ENCODE measurements at regions not wholly inside any gene's neighbourhood (a gene's known extent, or its start where the extent isn't known, plus 50 kb on each side); places are given as distances from the start of the nearest gene placed in this dataset.

DNA sequence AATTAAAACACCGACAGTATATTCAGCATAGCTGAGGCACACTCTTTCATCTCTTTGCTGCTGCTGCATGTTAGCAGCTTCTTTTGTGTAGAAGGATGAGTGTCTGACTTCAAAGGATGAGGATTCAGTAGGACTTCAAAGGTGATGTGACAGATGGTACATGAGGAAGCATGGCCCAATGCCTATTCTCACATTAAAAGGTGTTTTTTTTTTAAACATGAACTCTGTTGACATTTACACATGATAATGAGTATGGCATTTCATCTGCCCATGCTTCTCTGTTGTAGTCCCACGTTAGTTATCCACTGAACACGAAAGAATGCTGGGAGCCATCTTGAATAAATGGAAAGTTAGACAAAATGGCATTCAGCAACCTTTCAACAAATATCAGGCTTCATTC lies 1950.8 kb upstream of the PIK3C3 start:
- no peak for ATAC-seq (ENCODE audit: poor library complexity)
- DNase-seq = no peak
- intact Hi-C loops (cut with DNase I) = no loop called here

DNA sequence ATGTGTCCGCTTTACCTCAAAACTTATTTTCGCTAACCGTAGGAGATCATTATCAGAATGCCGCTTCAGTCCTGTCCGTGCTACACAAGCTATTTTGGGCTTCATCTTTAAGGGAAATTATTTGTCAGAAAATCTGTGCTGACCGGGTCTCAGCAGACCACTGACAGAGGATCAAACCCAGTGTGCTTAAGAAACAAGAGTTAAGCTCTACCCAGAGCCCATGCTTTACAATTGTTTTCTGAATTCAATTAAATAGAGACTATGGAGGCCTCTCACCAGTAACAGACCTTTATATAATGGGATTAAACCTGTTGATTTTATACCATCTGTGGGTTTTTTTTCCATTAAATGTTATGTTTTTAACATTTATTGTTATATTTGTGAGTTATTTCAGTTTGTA lies 1956.7 kb upstream of the PIK3C3 start:
- DNase-seq (no peak), ATAC-seq (ENCODE audit: poor library complexity) (no peak)
- intact Hi-C loops (cut with DNase I) = no loop called here

DNA sequence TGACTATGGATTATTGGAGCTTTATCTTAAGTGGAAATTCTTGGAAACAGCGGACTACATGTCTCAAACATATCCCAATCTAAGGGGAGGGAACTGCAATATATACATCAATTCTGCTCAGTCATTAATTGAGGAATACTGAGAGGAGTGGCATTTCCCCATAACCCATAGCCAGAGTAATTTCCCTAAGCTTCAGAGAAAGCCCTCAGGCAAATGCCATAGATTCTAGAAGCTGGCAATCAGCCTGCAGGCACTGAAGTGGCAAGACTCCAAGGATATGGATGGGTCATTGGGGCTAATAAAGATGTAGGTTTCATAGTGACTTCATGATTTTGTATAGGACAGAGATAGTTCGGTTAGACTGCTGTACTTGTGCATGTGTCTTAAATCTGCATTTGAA lies 1960.5 kb upstream of the PIK3C3 start:
- DNase-seq (no peak), ATAC-seq (ENCODE audit: poor library complexity) (no peak)
- intact Hi-C loops (cut with DNase I) = no loop called here

DNA sequence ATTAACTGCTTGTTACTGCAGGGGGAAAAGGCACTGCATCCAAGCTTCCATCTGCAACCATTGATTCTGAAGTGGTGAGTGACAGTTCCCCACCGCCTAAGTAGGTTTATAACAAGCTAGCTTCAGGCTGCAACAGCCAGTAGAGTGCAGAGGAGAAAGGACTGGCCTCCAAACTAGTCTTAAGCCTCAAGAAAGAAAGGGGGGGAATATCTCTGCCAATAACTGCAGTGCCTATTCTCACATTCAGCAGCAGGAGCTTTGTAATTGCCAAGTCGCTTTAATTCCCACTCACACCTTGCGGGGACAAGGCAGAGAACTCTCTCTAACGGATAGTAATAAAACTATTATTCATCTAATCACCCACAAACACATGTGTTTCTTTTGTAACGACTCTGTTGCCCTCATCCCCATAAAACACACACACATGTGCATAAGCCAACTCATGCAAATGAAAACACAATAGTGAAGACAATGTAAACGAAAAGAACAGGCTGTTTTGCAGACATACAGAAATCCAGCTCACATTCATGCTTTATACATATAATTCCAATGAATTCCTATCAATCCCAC lies 1963.3 kb upstream of the PIK3C3 start:
- intact Hi-C loops (cut with DNase I) = no loop called here
- ATAC-seq (ENCODE audit: poor library complexity) (no peak), DNase-seq (no peak)

DNA sequence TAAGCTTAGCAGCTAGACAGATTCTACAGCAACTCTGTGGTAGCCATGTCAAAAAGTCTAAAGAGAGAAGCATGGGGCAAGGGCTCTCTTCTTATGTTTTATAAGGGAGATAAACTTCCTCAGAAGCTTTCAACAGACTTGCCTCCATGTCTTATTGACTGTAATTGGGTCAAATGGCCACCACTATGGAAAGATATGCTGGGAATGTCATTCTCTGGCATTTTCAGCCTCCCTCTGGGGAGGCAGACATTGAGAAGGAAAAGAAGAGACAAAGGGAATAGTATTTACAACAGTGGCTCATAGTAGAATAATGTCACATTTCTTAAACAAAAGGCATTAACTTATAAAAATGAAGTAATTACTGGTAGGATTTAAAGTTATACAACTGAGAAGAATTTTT lies 1964.5 kb upstream of the PIK3C3 start:
- intact Hi-C loops (cut with DNase I) = no loop called here
- no peak for DNase-seq
- no peak for ATAC-seq (ENCODE audit: poor library complexity)

DNA sequence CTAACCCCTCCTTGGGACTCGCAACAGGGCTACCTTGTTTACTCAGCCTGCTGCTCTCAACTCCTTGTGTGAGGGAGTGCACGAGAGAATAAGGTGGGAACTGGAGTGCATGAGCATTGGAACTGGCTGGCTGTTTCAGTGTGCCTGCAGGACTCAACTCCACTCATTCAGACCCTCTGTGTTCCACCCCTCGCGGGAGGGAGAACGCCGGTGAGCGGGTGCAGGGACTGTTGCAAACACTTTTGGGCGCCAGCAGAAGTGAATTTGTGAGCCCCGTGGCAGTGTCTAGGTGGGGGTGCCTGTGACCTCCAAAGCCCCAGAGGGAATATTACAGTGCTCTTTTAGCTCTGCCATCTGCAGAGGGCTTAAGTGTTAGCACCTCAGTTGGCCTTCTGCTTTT lies 1978.3 kb upstream of the PIK3C3 start:
- intact Hi-C loops (cut with DNase I) = no loop called here
- ATAC-seq (ENCODE audit: poor library complexity) (no peak), DNase-seq (no peak)

DNA sequence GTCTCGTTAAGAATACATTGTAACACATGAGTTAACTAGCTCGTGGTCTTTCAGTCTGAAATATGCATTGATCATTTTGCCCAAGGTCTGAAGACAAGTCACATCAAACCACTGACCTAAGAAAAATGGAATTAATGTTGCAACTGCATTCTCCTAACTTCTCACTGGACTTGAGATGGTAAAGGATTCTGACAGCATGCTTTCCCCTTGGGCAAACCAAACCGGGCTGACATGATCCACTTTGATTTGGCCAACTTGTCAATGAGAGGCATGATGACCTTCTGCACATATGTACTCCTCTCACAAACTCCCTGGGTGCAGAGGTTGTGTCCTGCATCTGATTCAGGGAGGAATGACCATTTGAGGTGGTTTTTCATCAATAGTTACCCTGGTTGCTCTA lies 1982.5 kb upstream of the PIK3C3 start:
- no peak for ATAC-seq (ENCODE audit: poor library complexity)

DNA sequence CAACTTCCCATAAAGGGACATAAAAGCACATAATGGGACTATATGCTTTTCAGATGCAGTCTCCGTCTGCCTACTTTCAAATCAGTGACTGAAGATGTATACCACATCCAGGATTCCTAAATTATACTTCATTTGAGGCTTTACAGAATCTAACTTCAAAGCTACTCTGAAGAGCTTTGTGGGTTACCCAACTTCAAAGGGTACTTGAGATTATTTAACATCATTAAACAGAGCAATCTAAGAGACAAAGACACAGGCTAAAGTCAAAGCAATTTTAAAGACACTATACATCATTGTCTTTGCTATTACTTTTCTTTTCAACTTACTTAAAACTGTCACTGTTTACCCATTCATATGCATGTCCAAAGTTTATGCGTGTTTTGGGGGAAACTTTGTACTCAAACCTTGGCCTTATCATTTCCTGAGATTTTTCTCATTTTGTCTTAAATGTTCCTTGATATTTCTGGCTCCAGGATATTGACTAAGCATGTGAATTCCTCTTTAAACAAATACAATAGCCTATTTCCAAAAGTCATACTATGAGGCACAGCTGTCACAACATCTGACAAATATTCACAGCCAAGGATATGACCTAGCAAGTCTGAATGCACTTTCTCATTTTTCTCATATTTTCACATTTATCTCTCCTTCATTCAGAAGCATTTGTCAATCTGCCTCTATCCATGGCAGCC lies 1985.1 kb upstream of the PIK3C3 start:
- DNase-seq = no peak
- intact Hi-C loops (cut with DNase I) = no loop called here
- ATAC-seq (ENCODE audit: poor library complexity) = no peak

More for the DNA sequence above, 1982.5 kb upstream of the PIK3C3 start:
- intact Hi-C loops (cut with DNase I) = no loop called here
- no peak for DNase-seq

DNA sequence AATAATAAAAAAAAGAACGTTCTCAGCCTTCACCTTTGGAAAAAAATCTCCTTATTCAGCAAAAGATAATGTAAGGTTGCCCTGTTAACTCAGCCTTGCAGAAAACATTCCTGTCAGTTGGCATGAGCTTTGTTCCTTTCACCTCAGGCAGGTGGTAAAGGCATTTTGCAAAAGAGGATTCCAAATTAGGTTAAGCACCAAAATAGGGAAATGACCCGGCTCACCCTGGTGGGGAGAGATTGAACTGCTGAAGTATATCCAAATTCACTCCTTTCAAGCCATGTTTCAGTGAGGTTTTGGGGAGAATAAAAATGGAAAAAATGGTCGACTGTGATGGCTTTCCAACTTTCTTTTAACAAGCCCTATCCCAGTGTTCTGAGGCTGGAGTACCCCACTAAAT lies 1988.8 kb upstream of the PIK3C3 start:
- intact Hi-C loops (cut with DNase I) = no loop called here

DNA sequence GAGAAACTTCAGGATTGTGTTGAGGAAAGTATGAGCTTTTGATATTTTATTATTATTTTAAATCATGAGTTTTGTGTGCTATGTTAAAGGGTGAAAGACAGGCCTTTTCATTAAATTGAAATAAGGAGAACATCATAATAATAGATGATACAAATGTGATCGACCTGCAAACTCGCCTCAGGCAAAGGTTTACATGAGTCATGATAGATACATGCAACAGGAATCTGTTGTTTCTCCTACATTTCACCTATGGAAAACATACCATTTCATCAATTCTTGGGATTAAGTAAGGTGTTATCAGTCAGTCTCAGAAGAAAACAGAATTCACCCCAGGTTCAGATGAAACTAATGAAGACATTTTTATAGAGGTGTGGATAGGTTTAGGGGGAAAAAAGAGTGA lies 1992.5 kb upstream of the PIK3C3 start:
- intact Hi-C loops (cut with DNase I) = no loop called here

More for the DNA sequence above, 1988.8 kb upstream of the PIK3C3 start:
- DNase-seq = no peak
- no peak for ATAC-seq (ENCODE audit: poor library complexity)

DNA sequence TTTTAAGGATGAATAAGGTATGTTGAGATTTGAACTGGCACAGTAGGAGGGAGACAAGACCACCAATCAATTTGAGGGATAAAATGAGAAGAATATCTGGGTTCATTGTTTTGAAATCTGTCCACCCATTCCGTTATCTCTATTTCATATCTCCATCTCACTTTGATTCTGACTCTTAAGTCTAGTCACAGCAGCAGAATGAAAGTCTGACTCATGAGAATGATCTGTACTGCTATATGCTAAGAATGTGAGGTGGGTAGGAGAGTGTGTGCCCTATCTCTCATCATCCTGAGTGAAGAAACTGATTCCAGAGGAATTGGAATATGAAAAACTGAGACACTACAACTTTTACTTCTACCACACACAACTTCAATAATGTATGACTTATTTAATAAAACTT lies 1994.5 kb upstream of the PIK3C3 start:
- intact Hi-C loops (cut with DNase I) = no loop called here
- ATAC-seq (ENCODE audit: poor library complexity) (no peak), DNase-seq (no peak)

More for the DNA sequence above, 1992.5 kb upstream of the PIK3C3 start:
- ATAC-seq (ENCODE audit: poor library complexity) (no peak), DNase-seq (no peak)

DNA sequence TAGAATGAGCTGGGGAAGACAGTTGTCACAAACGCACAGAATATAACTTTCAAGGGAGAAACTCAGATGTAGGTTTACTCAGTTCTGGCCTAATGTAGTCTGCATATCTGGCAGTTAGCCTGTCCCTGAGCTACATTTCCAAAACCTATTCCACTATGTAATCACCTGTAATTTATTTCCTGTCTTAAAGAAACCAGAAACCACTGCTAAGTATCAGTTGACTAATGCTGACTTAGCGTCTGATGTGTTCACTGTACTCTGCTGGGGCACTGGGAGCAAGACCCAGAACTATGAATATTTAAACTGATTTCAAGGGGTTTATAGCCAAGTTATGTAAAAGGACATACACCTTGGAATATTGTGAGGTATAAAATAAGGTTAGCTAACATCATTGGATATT lies 1995.2 kb upstream of the PIK3C3 start:
- intact Hi-C loops (cut with DNase I) = no loop called here
- ATAC-seq (ENCODE audit: poor library complexity) (no peak), DNase-seq (no peak)

DNA sequence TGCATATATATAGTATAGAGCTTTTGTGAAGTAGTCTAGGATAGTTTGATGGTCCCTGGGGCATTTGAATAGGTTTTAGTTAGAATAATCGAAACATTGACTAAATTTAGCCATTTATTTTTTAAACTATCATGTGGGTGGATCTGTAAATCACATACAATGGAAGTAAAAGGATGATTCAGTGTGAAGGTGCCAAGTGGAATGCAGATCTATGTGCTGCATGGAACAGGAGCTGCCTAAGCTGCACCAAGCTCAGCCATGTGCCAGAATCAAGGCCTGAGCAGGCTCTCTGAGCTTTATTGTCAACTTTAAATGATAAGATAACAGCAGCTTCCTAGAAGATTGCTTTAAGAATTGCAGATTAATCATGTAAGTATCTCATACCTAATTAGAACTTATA lies 1996.2 kb upstream of the PIK3C3 start:
- DNase-seq = no peak
- ATAC-seq (ENCODE audit: poor library complexity) = no peak
- intact Hi-C loops (cut with DNase I) = no loop called here

DNA sequence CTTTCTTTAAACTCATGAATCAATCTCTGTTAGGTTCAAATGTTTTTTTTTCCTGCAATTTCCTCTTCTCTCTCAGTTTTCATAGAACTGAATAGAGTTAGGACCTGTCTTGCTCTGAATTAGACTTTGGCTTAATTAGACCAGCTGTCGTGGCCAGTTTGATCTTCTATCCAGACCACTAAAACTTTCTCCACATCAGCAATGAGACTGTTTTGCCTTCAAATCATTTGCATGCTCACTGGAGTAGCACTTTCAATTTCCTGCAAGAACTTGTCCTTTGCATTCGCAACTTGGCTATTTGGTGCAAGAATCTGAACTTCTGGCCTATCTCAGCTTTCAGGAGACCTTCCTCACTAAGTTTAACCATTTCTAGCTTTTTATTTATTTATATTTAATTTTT lies 2002.2 kb upstream of the PIK3C3 start:
- no peak for ATAC-seq (ENCODE audit: poor library complexity)
- intact Hi-C loops (cut with DNase I) = no loop called here
- DNase-seq = no peak

DNA sequence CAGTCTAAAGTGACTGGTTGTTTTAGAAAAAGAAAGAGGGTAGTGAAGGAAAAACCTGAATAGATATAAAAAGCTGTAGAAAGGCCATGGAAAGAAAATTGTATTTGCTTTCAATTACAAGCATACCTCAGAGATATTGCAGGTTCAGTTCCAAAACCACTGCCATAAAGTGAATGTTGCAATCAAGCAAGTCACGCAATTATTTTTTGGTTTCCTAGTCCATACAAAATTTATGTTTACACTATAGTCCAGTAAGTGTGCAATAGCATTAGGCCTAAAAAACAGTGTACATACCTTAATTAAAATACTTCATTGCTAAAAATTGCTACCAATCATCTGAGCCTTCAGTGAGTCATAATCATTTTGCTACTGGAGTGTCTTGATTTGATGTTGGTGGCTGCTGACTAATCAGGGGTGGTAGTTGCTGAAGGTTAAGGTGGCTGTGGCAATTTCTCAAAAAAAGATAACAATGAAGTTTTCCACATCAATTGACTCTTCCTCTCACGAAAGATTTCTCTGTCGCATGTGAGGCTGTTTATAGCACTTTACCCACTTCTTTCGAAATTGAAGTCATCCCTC lies 2003.8 kb upstream of the PIK3C3 start:
- DNase-seq (no peak), ATAC-seq (ENCODE audit: poor library complexity) (no peak)
- intact Hi-C loops (cut with DNase I) = no loop called here

DNA sequence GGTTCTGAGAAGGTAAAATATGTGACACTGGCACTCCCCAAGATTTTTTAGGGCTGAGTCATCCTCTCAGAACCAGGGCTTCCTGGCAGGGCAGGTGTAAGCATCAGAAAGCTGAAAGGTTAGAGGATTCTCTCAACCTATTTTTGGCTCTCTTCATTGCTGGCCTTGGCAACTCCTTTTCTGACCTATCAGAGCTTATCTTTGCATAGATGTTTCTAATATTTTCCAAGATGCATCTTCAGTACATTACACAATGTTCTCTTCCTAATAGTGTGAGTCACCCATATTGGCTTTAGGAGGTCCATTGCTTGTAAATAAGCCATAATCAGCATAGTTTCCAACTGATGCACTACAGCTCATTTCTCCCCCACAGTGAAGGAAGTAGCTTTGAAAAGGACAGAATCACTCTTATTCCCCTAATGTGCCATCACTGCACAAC lies 2008.4 kb upstream of the PIK3C3 start:
- intact Hi-C loops (cut with DNase I) = no loop called here
- ATAC-seq (ENCODE audit: poor library complexity) (no peak), DNase-seq (no peak)

DNA sequence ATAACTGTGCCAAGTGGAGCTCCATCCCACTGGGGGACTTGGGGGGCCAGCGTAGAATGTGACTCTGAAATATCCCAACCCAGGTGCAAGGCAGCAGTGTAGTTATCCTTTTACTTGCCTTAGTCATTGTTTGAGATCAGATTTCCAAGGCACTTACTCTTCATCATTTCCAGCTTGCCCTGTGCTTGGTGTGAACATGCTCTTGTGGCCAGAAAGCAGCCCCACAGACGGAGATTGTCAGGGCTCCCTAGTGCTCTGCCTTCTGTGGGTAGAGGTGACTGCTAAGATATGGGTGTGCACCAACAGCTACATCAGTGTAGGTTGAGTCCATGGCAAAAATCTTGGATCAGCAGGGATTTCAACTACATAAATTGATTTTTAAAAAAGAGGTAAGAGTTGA lies 2010.0 kb upstream of the PIK3C3 start:
- intact Hi-C loops (cut with DNase I) = no loop called here
- no peak for DNase-seq
- no peak for ATAC-seq (ENCODE audit: poor library complexity)

DNA sequence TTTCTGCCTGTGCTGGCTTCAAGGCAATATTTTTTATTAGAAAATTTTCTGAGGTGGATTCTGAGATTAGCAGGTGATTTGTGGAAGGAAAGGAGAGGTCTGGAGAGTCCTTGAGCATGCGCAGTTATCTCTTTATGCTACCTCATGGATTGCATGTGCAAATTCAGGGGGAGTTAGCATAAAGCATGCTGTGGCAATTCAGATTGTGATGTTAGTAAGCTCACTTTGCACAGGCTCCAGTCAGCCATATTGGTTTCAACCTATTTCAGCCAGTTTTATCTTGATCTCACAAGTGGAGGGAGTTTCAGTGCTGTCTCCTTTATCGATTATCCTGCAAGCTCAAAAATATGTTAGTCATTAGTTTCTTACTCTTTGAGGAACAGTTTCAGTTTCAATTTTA lies 2012.3 kb upstream of the PIK3C3 start:
- DNase-seq (no peak), ATAC-seq (ENCODE audit: poor library complexity) (no peak)
- intact Hi-C loops (cut with DNase I) = no loop called here

DNA sequence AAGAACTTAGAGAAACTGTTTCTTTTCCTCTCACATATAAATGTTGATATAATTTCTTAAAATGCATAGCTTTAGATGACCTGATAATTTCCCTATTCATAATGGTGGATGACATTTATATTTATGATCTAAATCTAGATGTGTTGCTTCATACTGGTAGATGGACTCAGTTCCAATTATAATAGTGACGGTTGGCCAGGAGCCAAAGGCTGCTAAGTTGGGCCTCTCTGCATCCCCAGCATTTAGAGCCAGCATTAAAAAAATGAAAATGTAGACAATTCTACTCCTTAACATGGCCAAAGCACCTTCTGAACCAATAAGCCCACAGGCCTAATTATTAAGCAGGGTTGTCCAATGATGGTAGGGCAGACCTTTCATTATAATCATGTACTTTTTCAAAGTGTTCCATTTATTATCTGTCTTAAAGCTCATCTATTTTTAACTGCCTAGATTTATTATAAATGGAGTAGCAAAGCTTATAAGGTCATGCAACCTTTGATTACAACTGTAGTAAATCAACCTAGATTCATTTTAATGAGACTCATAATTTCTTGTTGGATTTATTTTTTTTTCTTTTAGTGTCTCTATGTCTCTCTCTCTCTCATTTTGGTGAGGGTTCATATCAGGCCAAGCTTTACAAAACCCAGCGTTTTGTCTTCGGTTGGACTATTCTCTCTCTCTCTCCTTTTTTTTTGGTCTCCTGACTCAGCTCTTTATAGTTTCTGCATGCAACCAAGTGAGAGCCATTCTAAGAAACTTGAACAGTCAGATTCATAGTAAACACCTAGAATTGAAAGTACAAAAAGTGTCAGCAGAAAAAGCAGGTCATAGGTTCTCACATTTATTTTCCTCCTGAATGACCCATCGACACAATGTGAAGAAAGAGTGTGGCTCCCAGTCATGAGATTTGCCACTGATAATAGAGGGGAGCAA lies 2016.1 kb upstream of the PIK3C3 start:
- DNase-seq (no peak), ATAC-seq (ENCODE audit: poor library complexity) (no peak)
- intact Hi-C loops (cut with DNase I) = no loop called here

DNA sequence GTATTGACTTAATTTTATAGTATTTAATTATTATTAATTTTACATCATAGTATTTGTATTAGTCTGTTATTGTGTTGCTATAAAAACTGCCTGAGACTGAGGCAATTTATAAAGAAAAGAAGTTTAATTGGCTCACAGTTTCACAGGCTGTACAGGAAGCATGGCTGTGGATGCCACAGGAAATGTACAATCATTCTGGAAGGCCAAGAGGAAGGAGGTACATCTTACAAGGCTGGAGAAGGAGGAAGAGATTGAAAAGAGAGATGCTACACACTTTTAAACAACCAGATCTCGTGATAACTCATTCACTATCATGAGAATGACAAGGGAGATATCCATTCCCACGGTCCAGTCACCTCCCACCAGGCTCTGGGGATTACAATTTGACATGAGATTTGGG lies 2019.4 kb upstream of the PIK3C3 start:
- intact Hi-C loops (cut with DNase I) = no loop called here
- no peak for DNase-seq
- ATAC-seq (ENCODE audit: poor library complexity) = no peak

All from Right ventricle myocardium superior (tissue), 1 donor.